ENCODE measurements at regions not wholly inside any gene's neighbourhood (a gene's known extent, or its start where the extent isn't known, plus 50 kb on each side); places are given as distances from the start of the nearest gene placed in this dataset.

GRCh38 chr1:163720294-163720693, 398.5 kb downstream of the NUF2 start (continued):
- TF ChIP-seq MGA (IDR thresholded peaks at IDR 0.05): no peak
- TF ChIP-seq, protein P1, sequence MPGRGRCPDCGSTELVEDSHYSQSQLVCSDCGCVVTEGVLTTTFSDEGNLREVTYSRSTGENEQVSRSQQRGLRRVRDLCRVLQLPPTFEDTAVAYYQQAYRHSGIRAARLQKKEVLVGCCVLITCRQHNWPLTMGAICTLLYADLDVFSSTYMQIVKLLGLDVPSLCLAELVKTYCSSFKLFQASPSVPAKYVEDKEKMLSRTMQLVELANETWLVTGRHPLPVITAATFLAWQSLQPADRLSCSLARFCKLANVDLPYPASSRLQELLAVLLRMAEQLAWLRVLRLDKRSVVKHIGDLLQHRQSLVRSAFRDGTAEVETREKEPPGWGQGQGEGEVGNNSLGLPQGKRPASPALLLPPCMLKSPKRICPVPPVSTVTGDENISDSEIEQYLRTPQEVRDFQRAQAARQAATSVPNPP (IDR thresholded peaks at IDR 0.05; ENCODE audit: borderline replicate concordance, insufficient read depth, insufficient read length): no peak
- no peak for TF ChIP-seq ZNF121 (CRISPR knock-in tag; conservative IDR thresholded peaks at IDR 0.05)
- TF ChIP-seq ZNF12 (CRISPR knock-in tag; IDR thresholded peaks at IDR 0.05): no peak
- TF ChIP-seq TEAD2 (tag; IDR thresholded peaks at IDR 0.05): no peak
- no peak for TF ChIP-seq RFX7 (CRISPR knock-in tag; IDR thresholded peaks at IDR 0.05)
- no peak for TF ChIP-seq NRF1 (conservative IDR thresholded peaks at IDR 0.05 in 1 of 2, IDR thresholded peaks at IDR 0.05 in 1 of 2)
- TF ChIP-seq SPI1 (IDR thresholded peaks at IDR 0.05; ENCODE audit: borderline replicate concordance, low read depth, low read length): no peak

Data from K562 (cell line).